Mononuclear cell (primary cell): ENCODE measurements at regions not wholly inside any gene's neighbourhood (a gene's known extent, or its start where the extent isn't known, plus 50 kb on each side); places are given as distances from the start of the nearest gene placed in this dataset.
"Not testable (repeated sequence)": the region's sequence is repeated elsewhere in the genome, so short reads cannot be mapped to it uniquely, and the experiment has no call there.

Experiments
- H3K27me3 ChIP-seq: 2 replicates; pipeline ENCODE4 v1.6.0; 2011; ENCODE audit warnings: low read length, control low read depth; ENCODE audit not compliant: insufficient read depth
- H3K4me1 ChIP-seq: 2 replicates; pipeline ENCODE4 v1.5.1; 2011; ENCODE audit warnings: mild to moderate bottlenecking, low read length, control low read depth; ENCODE audit not compliant: insufficient read depth
- H3K4me3 ChIP-seq: 2 replicates; pipeline ENCODE4 v1.5.1; 2011; ENCODE audit warnings: mild to moderate bottlenecking, low read length, moderate library complexity
- H3K9me3 ChIP-seq: 2 replicates; pipeline ENCODE4 v1.5.1; 2011; ENCODE audit warnings: low read depth, mild to moderate bottlenecking, control low read depth, low read length

- Histone ChIP-seq H3K9me3 (no peaks in the 10 kb centered on the region), H3K4me1 (no peaks in the 10 kb centered on the region), H3K4me3 (no peak overlapping the region), H3K27me3 (no peaks in the 10 kb centered on the region)
These were observed 428.4 kb upstream of the KCNMB2 start for GRCh38 chr3:178107804-178108203.

DNA sequence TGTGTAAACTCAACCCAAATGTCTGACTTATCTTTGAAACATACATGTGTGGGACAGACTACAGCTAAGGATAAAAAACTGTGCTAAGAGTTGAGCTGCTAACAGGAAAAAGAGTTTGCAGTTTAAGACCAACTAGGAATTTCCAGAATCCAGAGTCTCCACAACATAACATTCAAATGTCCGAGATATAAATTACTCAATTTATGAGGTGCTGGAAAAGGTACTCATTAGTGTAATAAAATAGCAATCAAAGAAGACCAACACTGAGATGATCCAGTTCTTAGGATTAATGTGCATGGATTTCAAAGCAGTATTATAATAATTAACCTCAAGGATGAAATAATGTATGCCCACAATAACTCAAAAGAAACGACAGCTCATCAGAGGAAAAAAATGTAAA, 426.5 kb upstream of the KCNMB2 start:
- H3K27me3 ChIP-seq: no peaks in the 10 kb centered on the region
- H3K9me3 ChIP-seq: no peaks in the 10 kb centered on the region
- H3K4me1 ChIP-seq: no peaks in the 10 kb centered on the region
- H3K4me3 ChIP-seq: no peak overlapping the region

GRCh38 chr3:178112134-178112533, 424.1 kb upstream of the KCNMB2 start:
- Histone ChIP-seq H3K9me3 (no peaks in the 10 kb centered on the region), H3K4me1 (no peaks in the 10 kb centered on the region), H3K27me3 (no peaks in the 10 kb centered on the region), H3K4me3 (no peak overlapping the region)

DNA sequence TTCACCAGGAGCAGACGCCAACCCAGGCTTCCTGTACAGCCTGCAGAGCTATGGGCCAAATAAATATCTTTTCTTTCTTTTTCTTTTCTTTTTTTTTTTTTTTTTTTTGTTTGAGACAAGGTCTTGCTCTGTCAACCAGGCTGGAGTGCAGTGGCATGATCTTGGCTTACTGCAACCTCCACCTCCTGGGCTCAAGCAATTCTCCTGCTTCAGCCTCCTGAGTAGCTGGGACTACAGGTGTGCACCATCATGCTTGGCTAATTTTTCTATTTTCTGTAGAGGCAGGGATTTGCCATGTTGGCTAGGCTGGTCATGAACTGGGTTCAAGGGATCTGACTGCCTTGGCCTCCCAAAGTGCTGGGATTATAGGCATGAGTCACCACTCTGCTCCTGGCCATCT, 423.7 kb upstream of the KCNMB2 start:
- not testable (repeated sequence) for H3K4me3 ChIP-seq, H3K4me1 ChIP-seq, H3K27me3 ChIP-seq, H3K9me3 ChIP-seq

- no peaks in the 10 kb centered on the region for H3K9me3 ChIP-seq
- H3K4me3 ChIP-seq: no peak overlapping the region
- H3K27me3 ChIP-seq: no peaks in the 10 kb centered on the region
- H3K4me1 ChIP-seq: no peaks in the 10 kb centered on the region
These were observed 418.6 kb upstream of the KCNMB2 start for GRCh38 chr3:178117641-178118040.

DNA sequence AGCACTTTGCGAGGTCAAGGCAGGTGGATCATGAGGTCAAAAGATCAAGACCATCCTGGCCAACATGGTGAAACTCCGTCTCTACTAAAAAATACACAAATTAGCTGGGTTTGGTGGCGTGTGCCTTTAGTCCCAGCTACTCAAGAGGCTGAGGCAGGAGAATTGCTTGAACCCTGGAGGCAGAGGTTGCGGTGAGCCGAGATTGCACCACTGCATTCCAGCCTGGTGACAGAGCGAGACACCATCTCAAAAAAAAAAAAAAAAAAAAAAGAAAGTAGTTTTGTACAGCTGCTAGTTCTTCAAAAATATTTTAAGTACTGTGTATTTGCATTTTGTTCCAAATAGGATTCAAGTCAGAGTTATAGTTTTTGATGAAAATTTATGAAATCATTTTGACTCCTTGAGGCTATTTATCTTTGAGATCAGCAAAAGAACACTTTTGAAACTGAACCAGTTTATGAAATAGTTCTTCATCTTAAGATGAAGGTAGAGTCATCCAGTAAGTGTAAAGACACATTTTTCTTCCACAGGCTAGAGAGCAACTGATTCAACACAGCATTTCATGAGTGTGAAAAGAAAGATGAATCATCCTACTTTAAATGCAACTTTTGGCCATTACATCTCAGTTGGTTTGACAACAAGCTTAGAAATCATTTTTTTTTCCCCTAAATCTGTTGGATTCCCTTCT, 416.5 kb upstream of the KCNMB2 start:
- not testable (repeated sequence) for H3K9me3 ChIP-seq

DNA sequence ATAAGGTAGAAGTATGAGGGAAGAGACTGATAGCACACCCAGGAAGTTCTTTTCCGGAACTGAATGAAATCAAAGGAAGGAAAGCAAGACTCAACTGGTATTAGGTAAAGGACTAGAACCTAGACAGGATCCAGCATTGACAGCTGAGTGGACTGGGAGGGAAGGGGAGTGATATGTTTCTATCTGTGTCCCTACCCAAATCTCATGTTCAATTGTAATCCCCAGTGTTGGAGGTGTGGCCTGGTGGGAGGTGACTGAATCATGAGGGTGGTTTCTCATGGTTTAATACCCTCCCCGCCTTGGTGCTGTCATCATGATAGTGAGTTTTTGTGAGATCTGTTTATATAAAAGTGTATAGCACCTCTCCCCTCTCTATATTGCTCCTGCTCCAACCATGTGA, 415.9 kb upstream of the KCNMB2 start:
- Histone ChIP-seq H3K9me3 (no peaks in the 10 kb centered on the region), H3K4me3 (no peak overlapping the region), H3K27me3 (no peaks in the 10 kb centered on the region), H3K4me1 (no peaks in the 10 kb centered on the region)

More for the DNA sequence above, 416.5 kb upstream of the KCNMB2 start:
- H3K27me3 ChIP-seq, H3K4me3 ChIP-seq, H3K4me1 ChIP-seq: not testable (repeated sequence)

DNA sequence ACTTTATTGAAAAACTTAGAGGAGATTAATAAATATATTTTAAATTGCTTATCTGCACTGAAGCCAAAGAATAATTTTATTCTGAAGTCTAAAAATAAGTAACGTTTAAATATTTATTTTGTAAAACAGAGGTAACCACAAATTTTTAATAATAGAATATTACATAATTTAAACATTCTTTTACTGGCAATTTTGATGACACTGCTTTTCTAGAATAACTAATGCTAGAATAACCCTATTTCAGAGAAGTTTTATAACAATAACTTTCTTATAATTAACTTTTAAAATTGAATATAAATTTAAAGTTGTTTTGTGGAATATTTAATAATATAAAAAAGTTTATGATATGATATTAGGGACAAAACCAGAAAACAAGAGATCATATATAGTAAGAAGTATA, 409.6 kb upstream of the KCNMB2 start:
- H3K4me3 ChIP-seq: no peak overlapping the region

DNA sequence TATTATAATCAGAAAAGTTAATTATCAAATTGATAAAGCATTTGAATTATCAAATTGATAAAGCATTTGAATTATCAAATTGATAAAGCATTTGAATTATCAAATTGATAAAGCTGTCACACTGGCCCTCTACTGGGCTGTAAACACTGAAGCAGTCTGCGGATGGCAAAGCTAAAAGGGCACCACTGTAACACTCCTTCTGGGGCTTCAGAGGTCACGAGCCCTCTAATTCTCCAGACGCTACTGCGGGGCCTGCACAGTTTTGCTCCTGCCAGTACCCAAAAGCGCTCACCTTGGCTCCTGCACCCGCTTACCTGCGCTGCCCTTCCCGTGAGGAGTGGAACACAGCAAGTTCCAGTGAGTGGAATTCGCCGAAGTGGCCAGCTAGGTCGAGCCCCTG, 409.0 kb upstream of the KCNMB2 start:
- Histone ChIP-seq H3K4me1 (no peaks in the 10 kb centered on the region), H3K4me3 (no peak overlapping the region), H3K9me3 (no peaks in the 10 kb centered on the region), H3K27me3 (no peaks in the 10 kb centered on the region)

More for the DNA sequence above, 409.6 kb upstream of the KCNMB2 start:
- Histone ChIP-seq H3K27me3 (no peaks in the 10 kb centered on the region), H3K4me1 (no peaks in the 10 kb centered on the region), H3K9me3 (no peaks in the 10 kb centered on the region)

- Histone ChIP-seq H3K4me1 (no peaks in the 10 kb centered on the region), H3K27me3 (no peaks in the 10 kb centered on the region), H3K9me3 (no peaks in the 10 kb centered on the region), H3K4me3 (no peak overlapping the region)
These were observed 407.1 kb upstream of the KCNMB2 start for GRCh38 chr3:178129109-178129508.

- Histone ChIP-seq H3K27me3 (no peaks in the 10 kb centered on the region), H3K9me3 (no peaks in the 10 kb centered on the region), H3K4me3 (no peak overlapping the region), H3K4me1 (no peaks in the 10 kb centered on the region)
These were observed 404.4 kb upstream of the KCNMB2 start for GRCh38 chr3:178131801-178132200.

GRCh38 chr3:178137206-178137605, 399.0 kb upstream of the KCNMB2 start:
- no peaks in the 10 kb centered on the region for H3K4me1 ChIP-seq
- H3K9me3 ChIP-seq: no peaks in the 10 kb centered on the region
- H3K4me3 ChIP-seq: no peak overlapping the region
- H3K27me3 ChIP-seq: no peaks in the 10 kb centered on the region

DNA sequence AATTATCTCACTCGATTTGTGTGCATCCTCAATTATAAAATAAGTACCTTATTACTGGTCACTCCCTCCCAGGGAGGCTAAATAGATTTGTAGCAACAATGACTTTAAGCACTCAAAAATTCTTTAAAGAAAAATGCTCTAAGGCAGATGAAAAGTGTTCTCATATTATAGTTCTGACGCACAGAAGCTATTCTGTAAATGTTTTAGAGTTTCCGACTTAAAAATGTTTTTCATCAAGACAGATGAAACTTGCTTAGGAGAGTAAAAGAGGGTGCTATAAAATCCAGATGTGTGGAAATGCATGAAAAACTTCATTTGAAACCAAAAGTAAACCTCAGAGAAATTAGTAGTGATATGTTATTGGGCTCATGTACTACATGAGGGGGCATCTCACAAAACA, 398.4 kb upstream of the KCNMB2 start:
- Histone ChIP-seq H3K4me1 (no peaks in the 10 kb centered on the region), H3K9me3 (no peaks in the 10 kb centered on the region), H3K27me3 (no peaks in the 10 kb centered on the region), H3K4me3 (no peak overlapping the region)

DNA sequence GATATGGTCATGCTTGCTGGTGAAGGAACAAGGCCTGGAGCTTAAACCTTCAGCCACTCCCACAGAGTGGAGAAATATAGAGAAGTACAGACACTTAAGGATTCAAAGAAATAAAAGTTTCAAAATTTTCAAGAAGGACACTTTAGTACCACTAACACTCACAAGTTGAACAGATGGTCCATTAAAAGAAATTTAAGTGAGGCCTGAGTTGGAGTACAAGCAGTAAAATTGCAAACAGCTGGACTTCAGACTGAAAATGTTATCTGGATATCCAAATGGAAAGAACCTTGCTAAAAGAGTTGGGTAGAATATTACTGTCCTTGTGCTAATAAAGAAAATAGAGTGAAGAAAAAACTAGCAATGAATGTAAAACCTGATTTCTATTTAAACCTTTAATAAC, 397.1 kb upstream of the KCNMB2 start:
- Histone ChIP-seq H3K4me1 (no peaks in the 10 kb centered on the region), H3K27me3 (no peaks in the 10 kb centered on the region), H3K4me3 (no peak overlapping the region), H3K9me3 (no peaks in the 10 kb centered on the region)

- H3K4me1 ChIP-seq: no peaks in the 10 kb centered on the region
- H3K4me3 ChIP-seq: no peak overlapping the region
- no peaks in the 10 kb centered on the region for H3K9me3 ChIP-seq
- H3K27me3 ChIP-seq: no peaks in the 10 kb centered on the region
These were observed 395.5 kb upstream of the KCNMB2 start for GRCh38 chr3:178140531-178141304.

GRCh38 chr3:178141305-178141684, 394.9 kb upstream of the KCNMB2 start:
- not testable (repeated sequence) for H3K4me1 ChIP-seq, H3K9me3 ChIP-seq

More at GRCh38 chr3:178141305-178141684, 394.9 kb upstream of the KCNMB2 start:
- H3K4me3 ChIP-seq, H3K27me3 ChIP-seq: not testable (repeated sequence)
